K562 (cell line): ENCODE measurements at regions not wholly inside any gene's neighbourhood (a gene's known extent, or its start where the extent isn't known, plus 50 kb on each side); places are given as distances from the start of the nearest gene placed in this dataset.

Source experiments
- ATAC-seq: fragments of 200-7000 bp; cut with Tn5 transposase; 3 replicates; pipeline ENCODE4 v1.9.1; 2020; ENCODE audit warnings: moderate library complexity
- BruUV-seq: library from RNA; stranded (reverse); fragments of 400-500 nt; replicated peaks from 2 replicates; lab custom pipeline; 2021; lab: Mats Ljungman, UMichigan
- CTCF ChIA-PET: fragments of 300-600 bp; formaldehyde crosslinking; extraction: SDS; loops from one replicate; lab custom pipeline; 2021; ENCODE audit warnings: low intra/inter-chr PET ratio; lab: Yijun Ruan, JAX
- POLR2A ChIA-PET: fragments of 300-600, 350-650 bp; sonication (Branson Sonifier 250); formaldehyde crosslinking; extraction: SDS; loops from one replicate; lab custom pipeline; 2021; ENCODE audit warnings: antibody characterized with exemption, inconsistent platforms; lab: Yijun Ruan, JAX
- DNase-seq, 4 experiments: peaks; one replicate each; pipeline versions ENCODE4 v3.0.0 to v3.0.0-alpha.2; 2011 to 2018; ENCODE audit warnings: low spot score in 3 of 4, mixed read lengths in 3 of 4; ENCODE audit errors: extremely low read depth in 1 of 4
- FAIRE-seq: peaks from 2 replicates; lab custom pipeline; 2011; peaks lifted over from hg19 to GRCh38; lab: Jason Lieb, UNC
- H2AFZ ChIP-seq: 2 replicates; pipeline ENCODE4 v1.6.0; 2011; ENCODE audit warnings: low read depth, low read length, control low read depth, inconsistent platforms
- H3K27ac ChIP-seq: fragments of 200-600 bp; 3 replicates; pipeline ENCODE4 v1.8.0; 2011; ENCODE audit warnings: low read depth, mild to moderate bottlenecking, control low read depth, inconsistent platforms, low read length, moderate library complexity, mixed read lengths; ENCODE audit errors: extremely low read depth
- H3K27me3 ChIP-seq, 2 experiments: fragments of 300-600 bp in 1 of 2; 2 replicates in 1 of 2; 3 replicates in 1 of 2; pipeline versions ENCODE4 v1.6.0 to v1.8.0; 2011; ENCODE audit warnings: inconsistent platforms in 2 of 2, low read length in 2 of 2, mild to moderate bottlenecking in 1 of 2, mixed read lengths in 1 of 2, moderate library complexity in 1 of 2; ENCODE audit not compliant: control insufficient read depth in 2 of 2, insufficient read depth in 2 of 2
- H3K36me3 ChIP-seq: fragments of 300-600 bp; 3 replicates; pipeline ENCODE4 v1.8.0; 2011; ENCODE audit warnings: mild to moderate bottlenecking, low read length, inconsistent platforms; ENCODE audit not compliant: control insufficient read depth, insufficient read depth
- H3K4me1 ChIP-seq, 2 experiments: fragments of 200-600 bp in 1 of 2; replicated peaks in 1 of 2; 2 replicates in 1 of 2; 3 replicates in 1 of 2; pipeline versions ENCODE4 v1.5.1 to v1.8.0; 2011; ENCODE audit warnings: inconsistent platforms in 2 of 2, low read length in 2 of 2, mild to moderate bottlenecking in 1 of 2, mixed read lengths in 1 of 2, moderate library complexity in 1 of 2; ENCODE audit not compliant: control insufficient read depth in 2 of 2, insufficient read depth in 2 of 2
- H3K4me2 ChIP-seq: 2 replicates; pipeline ENCODE4 v1.6.1; 2011; ENCODE audit warnings: low read length, control low read depth, inconsistent platforms, mixed read lengths; ENCODE audit not compliant: insufficient read depth
- H3K4me3 ChIP-seq: fragments of 200-600 bp; sonication (generic), shearing (Covaris generic); 2 replicates; pipeline ENCODE4 v1.5.1; 2016; ENCODE audit warnings: control low read depth, inconsistent platforms
- H3K79me2 ChIP-seq: fragments of 200-600 bp; 3 replicates; pipeline ENCODE4 v1.8.0; 2011; ENCODE audit warnings: low read length, inconsistent platforms; ENCODE audit not compliant: control insufficient read depth, insufficient read depth
- H3K9ac ChIP-seq, 2 experiments: 2 replicates each; pipeline versions ENCODE4 v1.6.0 to v1.6.1; 2011; ENCODE audit warnings: low read depth in 2 of 2, low read length in 2 of 2, control low read depth in 1 of 2, inconsistent platforms in 1 of 2, mild to moderate bottlenecking in 1 of 2, mixed read lengths in 1 of 2; ENCODE audit not compliant: insufficient read depth in 1 of 2
- H3K9me1 ChIP-seq: one replicate; pipeline ENCODE4 v1.6.0; 2011; ENCODE audit warnings: inconsistent platforms, mild to moderate bottlenecking, low read length, moderate library complexity; ENCODE audit not compliant: control insufficient read depth, insufficient read depth
- H3K9me3 ChIP-seq: replicated peaks from 2 replicates; pipeline ENCODE4 v1.5.1; 2011; ENCODE audit warnings: low read depth, low read length, inconsistent platforms; ENCODE audit not compliant: control insufficient read depth, insufficient read depth
- H4K20me1 ChIP-seq: replicated peaks from 2 replicates; pipeline ENCODE4 v1.6.1; 2011; ENCODE audit warnings: low read length, inconsistent platforms, mixed read lengths; ENCODE audit not compliant: control insufficient read depth, insufficient read depth
- BRD4 ChIP-seq: fragments of 200-600 bp; sonication (generic); IDR thresholded peaks from 2 replicates; pipeline ENCODE4 v1.6.1; 2017; ENCODE audit warnings: inconsistent platforms
- CBX5 ChIP-seq: IDR thresholded peaks from 2 replicates; pipeline ENCODE4 v1.6.1; 2014; ENCODE audit warnings: low read depth, borderline replicate concordance
- FOXJ3 ChIP-seq: sonication (generic); formaldehyde crosslinking; IDR thresholded peaks from 2 replicates; pipeline ENCODE4 v1.4.0; 2020; ENCODE audit warnings: mild to moderate bottlenecking, missing genetic modification reagents
- HDAC2 ChIP-seq: fragments of 450-650 bp; IDR thresholded peaks from 2 replicates; pipeline ENCODE4 v1.6.1; 2016; ENCODE audit warnings: mild to moderate bottlenecking
- HNRNPL ChIP-seq: fragments of 200-400 bp; formaldehyde crosslinking; IDR thresholded peaks from 2 replicates; pipeline ENCODE4 v1.6.1; 2017; ENCODE audit warnings: low read depth, mild to moderate bottlenecking, low read length
- NFE2 ChIP-seq: IDR thresholded peaks from 2 replicates; pipeline ENCODE4 v1.6.1; 2014; ENCODE audit warnings: antibody characterized with exemption, low read depth
- PHF8 ChIP-seq: fragments of 200-600 bp; sonication (generic); IDR thresholded peaks from 2 replicates; pipeline ENCODE4 v1.6.1; 2012; ENCODE audit warnings: mixed run types, mild to moderate bottlenecking, inconsistent platforms, low read length, moderate library complexity, borderline replicate concordance
- PRMT5 ChIP-seq: sonication (generic); formaldehyde crosslinking; IDR thresholded peaks from 2 replicates; pipeline ENCODE4 v1.5.0; 2020; ENCODE audit warnings: missing genetic modification reagents
- RBM22 ChIP-seq: fragments of 200-400 bp; formaldehyde crosslinking; IDR thresholded peaks from 2 replicates; pipeline ENCODE4 v1.6.1; 2018; ENCODE audit warnings: low read length, low read depth; ENCODE audit not compliant: poor library complexity, severe bottlenecking
- STAT5A ChIP-seq: IDR thresholded peaks from 2 replicates; pipeline ENCODE4 v1.6.1; 2012; ENCODE audit warnings: low read length, inconsistent platforms, borderline replicate concordance
- ZFPM2 ChIP-seq: fragments of 250-450 bp; sonication (Bioruptor Pico); IDR thresholded peaks from 2 replicates; pipeline ENCODE4 v1.5.1; 2022; ENCODE audit warnings: mild to moderate bottlenecking
- ZNF121 ChIP-seq: sonication (generic); formaldehyde crosslinking; conservative IDR thresholded peaks from 2 replicates; pipeline ENCODE4 v1.8.0; 2022; ENCODE audit warnings: missing genetic modification reagents
- ZNF146 ChIP-seq: IDR thresholded peaks from one replicate; pipeline ENCODE4 v1.6.1; 2018; ENCODE audit warnings: missing compliant biosample characterization; ENCODE audit not compliant: unreplicated experiment
- ZNF282 ChIP-seq: sonication (generic); formaldehyde crosslinking; IDR thresholded peaks from 2 replicates; pipeline ENCODE4 v1.8.1; 2023; ENCODE audit warnings: missing genetic modification reagents
- WGBS: fragments of 100-300 bp; shearing (Covaris generic); methylation state at CpG from one replicate; pipeline ENCODE4 v1.1.6; 2016; ENCODE audit warnings: low coverage, mixed read lengths; ENCODE audit not compliant: insufficient coverage; ENCODE audit errors: missing lambda C conversion rate; 5-methylcytosine and 5-hydroxymethylcytosine counted together
- in situ Hi-C: fragments of 300-500 bp; cut with MboI; formaldehyde crosslinking; loops from 4 replicates; pipeline ENCODE4 v1.15.0; 2018; ENCODE audit warnings: inconsistent platforms, mixed read lengths
- intact Hi-C: fragments of 100-400 bp; cut with micrococcal nuclease; formaldehyde crosslinking; loops from 2 replicates; pipeline ENCODE4 v1.14.2; 2022
- TF ChIP-seq, protein P1 (sequence below): fragments of 250-450 bp; sonication (Bioruptor Pico); IDR thresholded peaks from 2 replicates; pipeline ENCODE4 v1.9.0; 2021; ENCODE audit warnings: mild to moderate bottlenecking
- TF ChIP-seq, protein P2 (sequence below): fragments of 250-450 bp; sonication (Bioruptor Pico); IDR thresholded peaks from 2 replicates; pipeline ENCODE4 v1.8.0; 2021; ENCODE audit warnings: mild to moderate bottlenecking, moderate library complexity
- TF ChIP-seq, protein P3 (sequence below), 2 experiments: fragments of 450-650 bp; conservative IDR thresholded peaks; 2 replicates each; pipeline ENCODE4 v1.6.1; 2017; ENCODE audit warnings: mild to moderate bottlenecking in 2 of 2, moderate library complexity in 2 of 2
- TF ChIP-seq, protein P4 (sequence below), 2 experiments: fragments of 150-350 bp in 1 of 2; IDR thresholded peaks; 2 replicates each; pipeline ENCODE4 v1.6.1; 2012 to 2016; ENCODE audit warnings: low read depth in 2 of 2, low read length in 2 of 2, mild to moderate bottlenecking in 1 of 2, moderate library complexity in 1 of 2

DNA sequence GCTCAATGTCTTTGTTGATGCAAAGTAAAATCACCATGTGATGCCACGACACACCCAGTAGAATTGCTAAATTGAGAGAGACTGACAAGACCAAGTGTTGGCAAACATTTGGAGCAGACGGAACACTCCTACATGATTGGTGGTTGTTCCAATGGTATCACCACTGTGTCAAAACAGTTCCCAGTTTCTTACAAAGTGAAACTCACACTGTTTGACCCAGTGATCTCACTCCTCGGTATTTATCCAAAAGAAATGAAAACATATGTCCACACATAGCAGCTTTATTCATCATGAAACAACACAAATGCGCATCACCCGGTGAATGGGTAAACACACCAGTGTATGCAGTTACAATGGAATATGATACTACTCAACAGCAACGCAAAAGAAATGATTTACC lies 74.0 kb upstream of the SULF2 start:
- Histone ChIP-seq H3K79me2 (no peaks in the 10 kb centered on the region), H3K4me3 (no peak overlapping the region), H3K27me3 (peaks cover 2 to 25% of the 10 kb centered on the region in 2 experiments; a peak in 4 of 5 replicates), H3K27ac (no peak overlapping the region), H3K4me2 (no peak overlapping the region), H3K36me3 (no peaks in the 10 kb centered on the region), H4K20me1 (no peaks in the 10 kb centered on the region; the same call in 1 of the 2 replicates), H2AFZ (no peak overlapping the region), H3K9me3 (no peaks in the 10 kb centered on the region), H3K9me1 (no peaks in the 10 kb centered on the region), H3K4me1 (no peaks in the 10 kb centered on the region), H3K9ac (no peak overlapping the region)
- 0% methylated on average over 6 of the region's 6 CpGs for WGBS
- no peak for ATAC-seq
- intact Hi-C loops (no loop called here), in situ Hi-C loops (no loop called here)
- POLR2A ChIA-PET = no interaction called here
- CTCF ChIA-PET = no interaction called here
- DNase-seq = no peak
- no TSS peak for BruUV-seq
- no peak for FAIRE-seq
- TF ChIP-seq ZNF121 (CRISPR knock-in tag) (no peak), ZNF146 (CRISPR knock-in tag) (no peak), ZFPM2 (CRISPR knock-in tag) (no peak), HDAC2 (no peak), STAT5A (no peak), FOXJ3 (CRISPR knock-in tag) (no peak), BRD4 (no peak), NFE2 (no peak), RBM22 (no peak), PRMT5 (CRISPR knock-in tag) (no peak), PHF8 (no peak), HNRNPL (no peak), CBX5 (no peak), ZNF282 (no peak)
- TF ChIP-seq, protein P1, sequence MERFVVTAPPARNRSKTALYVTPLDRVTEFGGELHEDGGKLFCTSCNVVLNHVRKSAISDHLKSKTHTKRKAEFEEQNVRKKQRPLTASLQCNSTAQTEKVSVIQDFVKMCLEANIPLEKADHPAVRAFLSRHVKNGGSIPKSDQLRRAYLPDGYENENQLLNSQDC (CRISPR knock-in tag) = no peak
- TF ChIP-seq, protein P2, sequence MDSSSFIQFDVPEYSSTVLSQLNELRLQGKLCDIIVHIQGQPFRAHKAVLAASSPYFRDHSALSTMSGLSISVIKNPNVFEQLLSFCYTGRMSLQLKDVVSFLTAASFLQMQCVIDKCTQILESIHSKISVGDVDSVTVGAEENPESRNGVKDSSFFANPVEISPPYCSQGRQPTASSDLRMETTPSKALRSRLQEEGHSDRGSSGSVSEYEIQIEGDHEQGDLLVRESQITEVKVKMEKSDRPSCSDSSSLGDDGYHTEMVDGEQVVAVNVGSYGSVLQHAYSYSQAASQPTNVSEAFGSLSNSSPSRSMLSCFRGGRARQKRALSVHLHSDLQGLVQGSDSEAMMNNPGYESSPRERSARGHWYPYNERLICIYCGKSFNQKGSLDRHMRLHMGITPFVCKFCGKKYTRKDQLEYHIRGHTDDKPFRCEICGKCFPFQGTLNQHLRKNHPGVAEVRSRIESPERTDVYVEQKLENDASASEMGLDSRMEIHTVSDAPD (CRISPR knock-in tag) = no peak
- TF ChIP-seq, protein P3, sequence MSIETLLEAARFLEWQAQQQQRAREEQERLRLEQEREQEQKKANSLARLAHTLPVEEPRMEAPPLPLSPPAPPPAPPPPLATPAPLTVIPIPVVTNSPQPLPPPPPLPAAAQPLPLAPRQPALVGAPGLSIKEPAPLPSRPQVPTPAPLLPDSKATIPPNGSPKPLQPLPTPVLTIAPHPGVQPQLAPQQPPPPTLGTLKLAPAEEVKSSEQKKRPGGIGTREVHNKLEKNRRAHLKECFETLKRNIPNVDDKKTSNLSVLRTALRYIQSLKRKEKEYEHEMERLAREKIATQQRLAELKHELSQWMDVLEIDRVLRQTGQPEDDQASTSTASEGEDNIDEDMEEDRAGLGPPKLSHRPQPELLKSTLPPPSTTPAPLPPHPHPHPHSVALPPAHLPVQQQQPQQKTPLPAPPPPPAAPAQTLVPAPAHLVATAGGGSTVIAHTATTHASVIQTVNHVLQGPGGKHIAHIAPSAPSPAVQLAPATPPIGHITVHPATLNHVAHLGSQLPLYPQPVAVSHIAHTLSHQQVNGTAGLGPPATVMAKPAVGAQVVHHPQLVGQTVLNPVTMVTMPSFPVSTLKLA (conservative IDR thresholded peaks at IDR 0.05) = no peak
- TF ChIP-seq, protein P4, sequence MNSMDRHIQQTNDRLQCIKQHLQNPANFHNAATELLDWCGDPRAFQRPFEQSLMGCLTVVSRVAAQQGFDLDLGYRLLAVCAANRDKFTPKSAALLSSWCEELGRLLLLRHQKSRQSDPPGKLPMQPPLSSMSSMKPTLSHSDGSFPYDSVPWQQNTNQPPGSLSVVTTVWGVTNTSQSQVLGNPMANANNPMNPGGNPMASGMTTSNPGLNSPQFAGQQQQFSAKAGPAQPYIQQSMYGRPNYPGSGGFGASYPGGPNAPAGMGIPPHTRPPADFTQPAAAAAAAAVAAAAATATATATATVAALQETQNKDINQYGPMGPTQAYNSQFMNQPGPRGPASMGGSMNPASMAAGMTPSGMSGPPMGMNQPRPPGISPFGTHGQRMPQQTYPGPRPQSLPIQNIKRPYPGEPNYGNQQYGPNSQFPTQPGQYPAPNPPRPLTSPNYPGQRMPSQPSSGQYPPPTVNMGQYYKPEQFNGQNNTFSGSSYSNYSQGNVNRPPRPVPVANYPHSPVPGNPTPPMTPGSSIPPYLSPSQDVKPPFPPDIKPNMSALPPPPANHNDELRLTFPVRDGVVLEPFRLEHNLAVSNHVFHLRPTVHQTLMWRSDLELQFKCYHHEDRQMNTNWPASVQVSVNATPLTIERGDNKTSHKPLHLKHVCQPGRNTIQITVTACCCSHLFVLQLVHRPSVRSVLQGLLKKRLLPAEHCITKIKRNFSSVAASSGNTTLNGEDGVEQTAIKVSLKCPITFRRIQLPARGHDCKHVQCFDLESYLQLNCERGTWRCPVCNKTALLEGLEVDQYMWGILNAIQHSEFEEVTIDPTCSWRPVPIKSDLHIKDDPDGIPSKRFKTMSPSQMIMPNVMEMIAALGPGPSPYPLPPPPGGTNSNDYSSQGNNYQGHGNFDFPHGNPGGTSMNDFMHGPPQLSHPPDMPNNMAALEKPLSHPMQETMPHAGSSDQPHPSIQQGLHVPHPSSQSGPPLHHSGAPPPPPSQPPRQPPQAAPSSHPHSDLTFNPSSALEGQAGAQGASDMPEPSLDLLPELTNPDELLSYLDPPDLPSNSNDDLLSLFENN (IDR thresholded peaks at IDR 0.05; ENCODE audit: low read depth in 2 of 2, low read length in 2 of 2) = no peak
